H1 (cell line): ENCODE measurements at regions not wholly inside any gene's neighbourhood (a gene's known extent, or its start where the extent isn't known, plus 50 kb on each side); places are given as distances from the start of the nearest gene placed in this dataset.

Source experiments
- CTCF ChIA-PET: fragments of 300-600 bp; sonication (Branson Sonifier 250); formaldehyde crosslinking; loops from one replicate; lab custom pipeline; 2021; ENCODE audit not compliant: partially characterized antibody; lab: Charles Lee
- POLR2A ChIA-PET: fragments of 300-600 bp; sonication (Branson Sonifier 250); formaldehyde crosslinking; loops from one replicate; lab custom pipeline; 2021; ENCODE audit warnings: inconsistent platforms; ENCODE audit not compliant: partially characterized antibody; lab: Charles Lee
- DNase-seq, 2 experiments: peaks; one replicate each; pipeline versions ENCODE4 v3.0.0 to v3.0.0-alpha.2; 2010 to 2022; ENCODE audit warnings: low spot score in 2 of 2, low read depth in 1 of 2, mixed read lengths in 1 of 2
- FAIRE-seq: peaks from 2 replicates; lab custom pipeline; 2011; peaks lifted over from hg19 to GRCh38; lab: Jason Lieb, UNC
- H2AFZ ChIP-seq: 2 replicates; pipeline ENCODE4 v1.8.1; 2012; ENCODE audit warnings: low read length, inconsistent platforms
- H2AK5ac ChIP-seq: 2 replicates; pipeline ENCODE4 v1.6.1; 2013; ENCODE audit warnings: low read depth, low read length
- H2BK120ac ChIP-seq: replicated peaks from 2 replicates; pipeline ENCODE3; 2013; ENCODE audit warnings: low read depth, low read length, inconsistent platforms
- H2BK12ac ChIP-seq: 2 replicates; pipeline ENCODE4 v1.6.1; 2013; ENCODE audit warnings: low read depth, low read length
- H2BK15ac ChIP-seq: 2 replicates; pipeline ENCODE4 v1.6.1; 2013; ENCODE audit warnings: low read length
- H2BK20ac ChIP-seq: 2 replicates; pipeline ENCODE4 v1.6.1; 2013; ENCODE audit warnings: low read length
- H2BK5ac ChIP-seq: 2 replicates; pipeline ENCODE4 v1.6.1; 2013; ENCODE audit warnings: low read depth, low read length
- H3K14ac ChIP-seq: 2 replicates; pipeline ENCODE4 v1.6.1; 2013; ENCODE audit warnings: inconsistent platforms; ENCODE audit not compliant: insufficient read length
- H3K18ac ChIP-seq: 2 replicates; pipeline ENCODE4 v1.6.1; 2013; ENCODE audit warnings: low read length; ENCODE audit errors: extremely low read depth
- H3K23ac ChIP-seq: 2 replicates; pipeline ENCODE4 v1.6.1; 2013; ENCODE audit warnings: inconsistent platforms; ENCODE audit not compliant: insufficient read length
- H3K23me2 ChIP-seq: 2 replicates; pipeline ENCODE4 v1.6.1; 2013; ENCODE audit warnings: low read depth, low read length
- H3K27ac ChIP-seq: 2 replicates; pipeline ENCODE4 v1.6.1; 2011; ENCODE audit warnings: low read depth, low read length, inconsistent platforms
- H3K27me3 ChIP-seq, 4 experiments: replicated peaks in 1 of 4; 1 replicate in 1 of 4; 2 replicates in 3 of 4; pipeline versions ENCODE4 v1.6.1 to v1.8.1; 2011 to 2013; ENCODE audit warnings: low read length in 3 of 4, mild to moderate bottlenecking in 3 of 4, inconsistent platforms in 2 of 4, mixed read lengths in 2 of 4, moderate library complexity in 1 of 4; ENCODE audit not compliant: control insufficient read depth in 3 of 4, insufficient read depth in 3 of 4; ENCODE audit errors: extremely low read depth in 1 of 4
- H3K36me3 ChIP-seq, 4 experiments: 2 replicates each; pipeline versions ENCODE4 v1.6.1 to v1.8.1; 2011 to 2013; ENCODE audit warnings: mild to moderate bottlenecking in 4 of 4, low read length in 3 of 4, moderate library complexity in 2 of 4, control low read depth in 1 of 4, inconsistent platforms in 1 of 4; ENCODE audit not compliant: insufficient read depth in 4 of 4, control insufficient read depth in 2 of 4
- H3K4ac ChIP-seq: replicated peaks from 2 replicates; pipeline ENCODE3; 2013; ENCODE audit warnings: low read length, low read depth, mixed read lengths, inconsistent platforms; ENCODE audit not compliant: insufficient read length
- H3K4me1 ChIP-seq, 4 experiments: replicated peaks in 1 of 4; 1 replicate in 1 of 4; 2 replicates in 3 of 4; pipeline versions ENCODE4 v1.6.1 to v1.8.1; 2011 to 2013; ENCODE audit warnings: low read length in 3 of 4, inconsistent platforms in 2 of 4, mixed read lengths in 1 of 4; ENCODE audit not compliant: insufficient read depth in 4 of 4, control insufficient read depth in 3 of 4
- H3K4me2 ChIP-seq, 2 experiments: 2 replicates each; pipeline versions ENCODE4 v1.6.1 to v1.8.1; 2011 to 2013; ENCODE audit warnings: low read depth in 2 of 2, low read length in 2 of 2, control low read depth in 1 of 2, inconsistent platforms in 1 of 2, mild to moderate bottlenecking in 1 of 2; ENCODE audit not compliant: insufficient read depth in 1 of 2
- H3K4me3 ChIP-seq, 4 experiments: fragments of 200-600, 300-600 bp in 1 of 4; sonication (generic), shearing (Covaris generic), sonication (Bioruptor Twin) in 1 of 4; 2 replicates each; pipeline versions ENCODE4 v1.5.1 to v1.8.1; 2011 to 2016; ENCODE audit warnings: low read length in 4 of 4, low read depth in 3 of 4, control low read depth in 2 of 4, inconsistent platforms in 2 of 4, mild to moderate bottlenecking in 2 of 4, mixed read lengths in 1 of 4, moderate library complexity in 1 of 4; ENCODE audit not compliant: insufficient read depth in 2 of 4; ENCODE audit errors: extremely low read depth in 1 of 4
- H3K56ac ChIP-seq: replicated peaks from 2 replicates; pipeline ENCODE3; 2013; ENCODE audit warnings: low read depth, mild to moderate bottlenecking, mixed read lengths, low read length, inconsistent platforms; ENCODE audit not compliant: insufficient read length
- H3K79me1 ChIP-seq: 2 replicates; pipeline ENCODE4 v1.6.1; 2013; ENCODE audit warnings: low read depth, low read length, control low read depth
- H3K79me2 ChIP-seq, 2 experiments: 2 replicates each; pipeline versions ENCODE4 v1.6.1 to v1.8.1; 2012 to 2013; ENCODE audit warnings: low read length in 2 of 2, mild to moderate bottlenecking in 2 of 2, inconsistent platforms in 1 of 2; ENCODE audit not compliant: insufficient read depth in 2 of 2, control insufficient read depth in 1 of 2
- H3K9ac ChIP-seq, 4 experiments: replicated peaks in 1 of 4; 1 replicate in 1 of 4; 2 replicates in 3 of 4; pipeline versions ENCODE4 v1.6.1 to v1.8.1; 2011 to 2013; ENCODE audit warnings: low read depth in 3 of 4, low read length in 3 of 4, control low read depth in 2 of 4, mild to moderate bottlenecking in 2 of 4, moderate library complexity in 2 of 4, inconsistent platforms in 1 of 4; ENCODE audit errors: extremely low read depth in 1 of 4
- H3K9me3 ChIP-seq, 2 experiments: 2 replicates each; pipeline versions ENCODE4 v1.6.1 to v1.8.1; 2012 to 2013; ENCODE audit warnings: mild to moderate bottlenecking in 2 of 2, moderate library complexity in 2 of 2, control low read depth in 1 of 2, inconsistent platforms in 1 of 2, low read depth in 1 of 2, low read length in 1 of 2, mixed read lengths in 1 of 2; ENCODE audit not compliant: insufficient read depth in 2 of 2
- H4K20me1 ChIP-seq, 2 experiments: replicated peaks in 1 of 2; 2 replicates each; pipeline versions ENCODE3 to v1.8.1; 2011 to 2013; ENCODE audit warnings: inconsistent platforms in 2 of 2, low read length in 2 of 2, mild to moderate bottlenecking in 1 of 2; ENCODE audit not compliant: insufficient read depth in 2 of 2, control insufficient read depth in 1 of 2
- H4K5ac ChIP-seq: 2 replicates; pipeline ENCODE4 v1.6.1; 2013; ENCODE audit warnings: low read length, low read depth, mixed read lengths, inconsistent platforms; ENCODE audit not compliant: insufficient read length
- H4K8ac ChIP-seq: 2 replicates; pipeline ENCODE4 v1.8.0; 2013; ENCODE audit warnings: mild to moderate bottlenecking, moderate library complexity, low read length, inconsistent platforms; ENCODE audit not compliant: insufficient read depth; ENCODE audit errors: extremely low read depth
- H4K91ac ChIP-seq: replicated peaks from 2 replicates; pipeline ENCODE3; 2013; ENCODE audit warnings: low read length, mixed read lengths, inconsistent platforms; ENCODE audit not compliant: insufficient read length
- GTF2F1 ChIP-seq: IDR thresholded peaks from 2 replicates; pipeline ENCODE4 v1.6.1; 2012; ENCODE audit warnings: low read depth, low read length, improper control_type of control experiment, borderline replicate concordance
- MAFK ChIP-seq: IDR thresholded peaks from 2 replicates; pipeline ENCODE4 v1.6.1; 2012; ENCODE audit warnings: low read depth, mild to moderate bottlenecking, improper control_type of control experiment, low read length
- PHF8 ChIP-seq: fragments of 200-600 bp; sonication (generic); conservative IDR thresholded peaks from 2 replicates; pipeline ENCODE4 v1.7.1; 2012; ENCODE audit warnings: low read depth, mild to moderate bottlenecking, inconsistent platforms, low read length, moderate library complexity
- RBBP5 ChIP-seq: IDR thresholded peaks from 2 replicates; pipeline ENCODE4 v1.7.1; 2012; ENCODE audit warnings: low read depth, mild to moderate bottlenecking, inconsistent platforms, low read length, moderate library complexity, borderline replicate concordance
- RNF2 ChIP-seq: fragments of 200-900, 300-1000 bp; sonication (generic); IDR thresholded peaks from 2 replicates; pipeline ENCODE4 v1.7.1; 2016; ENCODE audit warnings: borderline replicate concordance, low read depth, mild to moderate bottlenecking, antibody characterized with exemption, low read length; ENCODE audit not compliant: poor library complexity, severe bottlenecking; ENCODE audit errors: missing control alignments
- YY1 ChIP-seq: IDR thresholded peaks from 2 replicates; pipeline ENCODE4 v1.6.1; 2011; ENCODE audit warnings: low read depth, mild to moderate bottlenecking, low read length
- WGBS, 2 experiments: shearing (Covaris generic) in 1 of 2; methylation state at CpG; one replicate each; pipeline versions ENCODE4 v1.1.6 to v1.1.7; 2013 to 2015; ENCODE audit warnings: low lambda C conversion rate in 2 of 2, mixed read lengths in 2 of 2, inconsistent platforms in 1 of 2, low coverage in 1 of 2, missing lambda C conversion rate in 1 of 2; ENCODE audit not compliant: insufficient replicate concordance in 2 of 2, insufficient coverage in 1 of 2, insufficient read length in 1 of 2; ENCODE audit errors: extremely low coverage in 1 of 2, missing lambda C conversion rate in 1 of 2; 5-methylcytosine and 5-hydroxymethylcytosine counted together

DNA sequence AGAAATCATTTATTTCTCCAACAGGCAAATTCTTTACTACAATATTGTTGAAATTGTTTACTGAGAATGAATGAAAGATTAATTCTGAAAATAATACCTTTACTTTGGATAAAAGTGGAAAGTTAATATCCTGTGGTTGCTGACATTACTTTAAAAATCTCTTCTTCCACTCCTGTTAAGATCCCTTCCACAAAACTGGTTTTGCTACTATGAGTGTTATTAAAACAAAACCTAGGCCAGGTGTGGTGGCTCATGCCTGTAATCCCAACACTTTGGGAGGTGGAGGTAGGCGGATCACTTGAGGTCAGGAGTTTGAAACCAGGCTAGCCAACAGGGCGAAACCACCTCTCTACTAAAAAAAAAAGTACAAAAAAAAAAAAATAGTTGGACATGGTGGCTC, 123.9 kb upstream of the CCDC150 start:
- no peak overlapping the region for H4K5ac ChIP-seq
- H3K18ac ChIP-seq: no peak overlapping the region
- no peak overlapping the region for H3K23ac ChIP-seq
- H3K36me3 ChIP-seq: no peaks in the 10 kb centered on the region
- H3K79me2 ChIP-seq: no peaks in the 10 kb centered on the region
- FAIRE-seq: no peak
- TF ChIP-seq MAFK: no peak
- no peak for TF ChIP-seq RBBP5
- TF ChIP-seq RNF2: no peak
- TF ChIP-seq PHF8: no peak
- no peak for TF ChIP-seq GTF2F1
- TF ChIP-seq YY1: no peak
- no peaks in the 10 kb centered on the region for H3K9me3 ChIP-seq
- H2BK15ac ChIP-seq: no peak overlapping the region
- no peak overlapping the region for H2AFZ ChIP-seq
- no peak overlapping the region for H2BK120ac ChIP-seq
- CTCF ChIA-PET: interaction anchor here (1.2 to 1.7 kb wide), 2 partner anchors 60 to 62 kb away, joined by 3 to 5 read pairs; no protein-coding TSS in a partner anchor
- H2BK12ac ChIP-seq: no peak overlapping the region
- H4K20me1 ChIP-seq: no peaks in the 10 kb centered on the region
- DNase-seq: no peak
- 0 out of 7 replicates have a peak, but pooled peaks cover 0 to 3% (median 0%) of the 10 kb centered on the region in 4 experiments for H3K4me1 ChIP-seq
- H3K4me3 ChIP-seq: no peak overlapping the region
- H3K27ac ChIP-seq: no peak overlapping the region
- no peak overlapping the region for H4K91ac ChIP-seq
- no peaks in the 10 kb centered on the region for H3K79me1 ChIP-seq
- no peak overlapping the region for H3K14ac ChIP-seq
- 94% methylated on average over 2 of the region's 2 CpGs; no CpG with 5 or more reads in 1 of the 2 experiments for WGBS, 2 experiments
- no peak overlapping the region for H3K9ac ChIP-seq
- POLR2A ChIA-PET: no interaction called here
- H2BK20ac ChIP-seq: no peak overlapping the region
- no peak overlapping the region for H3K4me2 ChIP-seq
- H4K8ac ChIP-seq: no peak overlapping the region
- H2BK5ac ChIP-seq: no peak overlapping the region
- no peaks in the 10 kb centered on the region for H3K23me2 ChIP-seq
- H3K56ac ChIP-seq: no peak overlapping the region
- H2AK5ac ChIP-seq: no peak overlapping the region
- H3K4ac ChIP-seq: no peak overlapping the region
- no peaks in the 10 kb centered on the region for H3K27me3 ChIP-seq
